Ramos (cell line): ENCODE measurements at regions not wholly inside any gene's neighbourhood (a gene's known extent, or its start where the extent isn't known, plus 50 kb on each side); places are given as distances from the start of the nearest gene placed in this dataset.
"Not testable (repeated sequence)": the region's sequence is repeated elsewhere in the genome, so short reads cannot be mapped to it uniquely, and the experiment has no call there.

ENCODE experiments used
- in situ Hi-C: fragments of 300-500 bp; cut with MboI; formaldehyde crosslinking; loops from one replicate; pipeline ENCODE4 v1.14.3; 2022; ENCODE audit warnings: low sequenced_read_pairs; ENCODE audit not compliant: unreplicated experiment

- in situ Hi-C loops = no loop called here
Observed at GRCh38 chr3:158882445-158882844, 80.6 kb downstream of the MFSD1 start.

DNA sequence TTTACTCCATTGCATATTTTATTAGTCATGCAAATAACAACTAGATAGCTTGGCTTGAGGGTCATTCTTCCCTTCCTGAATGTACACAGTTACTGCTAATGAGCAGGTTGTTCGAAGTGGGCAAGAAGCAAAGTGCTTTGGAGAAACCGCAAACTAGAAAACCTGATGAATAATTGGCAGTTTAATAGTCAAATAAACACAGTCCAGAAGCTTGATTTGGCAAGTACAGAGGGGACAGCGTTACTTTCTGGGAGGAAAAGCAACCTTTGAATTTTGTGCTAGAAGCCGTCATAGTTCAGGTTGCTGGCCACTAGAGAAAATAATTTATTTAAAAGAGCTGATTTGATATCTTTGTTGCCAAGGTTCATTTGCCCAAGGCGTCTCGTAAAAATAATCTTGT is 94.9 kb downstream of the MFSD1 start:
- in situ Hi-C loops = no loop called here

DNA sequence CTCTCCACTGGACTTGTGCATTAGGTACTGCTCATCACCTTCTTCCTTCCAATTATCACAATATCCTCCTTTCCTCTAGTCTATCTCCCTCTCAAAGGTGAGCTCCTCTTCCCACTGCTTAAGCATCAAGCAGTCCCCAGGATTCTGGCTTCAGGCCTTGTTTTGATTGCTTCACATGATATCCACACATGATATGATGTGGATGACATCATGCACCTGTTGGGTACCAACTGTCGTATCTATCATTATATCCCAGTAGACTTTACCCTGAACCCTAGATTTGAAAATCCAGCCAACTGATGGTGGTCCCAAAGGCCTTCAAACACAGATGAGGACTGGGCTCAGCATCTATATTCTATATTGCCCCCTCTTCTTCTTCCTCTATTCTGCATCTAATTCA is 104.9 kb downstream of the MFSD1 start:
- in situ Hi-C loops = no loop called here

DNA sequence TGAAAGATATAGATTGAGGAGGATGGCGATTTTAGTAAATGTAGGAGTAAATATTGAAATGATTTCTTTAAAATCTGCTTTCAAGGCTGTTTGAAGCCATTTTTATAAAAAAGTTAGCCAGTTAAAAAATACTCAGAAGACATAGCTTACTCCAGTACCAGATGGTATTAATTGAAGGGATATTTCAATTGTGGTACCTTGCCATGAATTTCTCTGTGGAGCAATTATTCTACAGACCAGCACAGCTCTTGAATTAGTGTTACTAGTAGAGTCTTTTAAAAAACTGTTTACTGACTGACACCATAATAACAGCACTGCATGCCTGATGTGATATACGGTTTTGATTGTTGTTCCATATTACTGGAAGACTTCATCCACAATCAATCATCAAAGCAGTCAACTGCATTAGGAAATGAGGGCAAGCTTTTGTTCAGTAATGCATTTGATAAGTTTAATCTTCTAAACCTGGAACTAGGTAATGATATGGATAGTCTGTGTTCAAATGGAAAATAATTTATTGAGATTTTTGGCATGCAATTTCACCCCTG is 106.4 kb downstream of the MFSD1 start:
- in situ Hi-C loops = no loop called here

DNA sequence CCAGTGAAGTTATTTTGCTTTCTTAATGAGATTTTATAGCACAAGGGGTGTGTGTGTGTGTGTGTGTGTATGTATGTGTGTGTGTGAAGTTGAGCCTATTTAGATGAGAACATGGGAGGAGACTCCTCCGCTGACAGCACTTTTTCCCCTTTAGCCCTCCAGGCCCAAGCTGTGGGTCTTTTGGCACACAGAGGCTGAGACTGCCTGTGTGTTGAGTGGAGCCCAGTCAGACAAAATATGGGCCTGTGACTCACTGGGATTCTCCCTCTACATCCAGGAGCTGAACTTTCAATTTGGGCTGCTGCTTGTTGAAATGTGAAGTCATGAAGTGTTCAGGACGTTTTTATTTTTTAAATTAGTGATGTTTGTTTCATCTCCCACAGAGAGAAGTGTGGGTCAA is 108.0 kb downstream of the MFSD1 start:
- in situ Hi-C loops = no loop called here

DNA sequence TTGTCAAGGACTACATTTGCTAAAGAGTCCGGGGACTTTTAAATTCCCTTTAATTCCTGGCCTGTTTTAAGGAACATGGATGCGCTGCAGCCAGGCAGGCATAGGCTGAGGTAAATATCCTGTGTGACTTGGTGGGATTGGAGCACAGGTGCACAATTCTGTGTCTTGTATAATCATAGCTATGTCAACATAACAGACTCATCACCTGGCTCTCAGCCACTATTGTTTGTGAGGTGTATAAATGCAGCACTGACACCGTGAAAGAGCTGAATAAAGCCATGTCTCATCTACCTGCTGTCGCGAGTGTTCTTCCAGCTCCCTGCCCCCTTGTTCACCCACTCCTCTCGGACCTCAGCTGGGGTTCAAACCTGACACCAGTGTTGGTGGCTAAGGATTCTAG is 109.7 kb downstream of the MFSD1 start:
- in situ Hi-C loops = no loop called here

DNA sequence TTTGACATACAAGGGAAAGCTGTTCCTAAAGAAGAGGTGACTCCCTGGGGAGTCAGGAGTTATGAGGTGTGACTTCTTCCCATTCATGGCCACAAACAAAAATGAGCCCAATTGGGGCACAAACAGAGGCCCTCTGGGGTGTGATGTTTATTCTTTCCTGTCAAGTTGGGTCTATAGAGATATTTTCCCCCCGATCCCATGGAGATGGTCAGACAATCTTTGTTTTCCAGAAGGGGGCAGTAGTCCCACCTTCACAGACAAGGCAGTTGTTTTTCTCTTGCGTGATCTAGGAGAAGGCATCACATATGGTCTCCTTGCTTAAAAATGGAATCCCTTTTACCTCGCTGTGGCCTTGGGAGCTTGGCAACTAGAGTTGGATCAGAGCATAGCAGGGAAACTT is 110.3 kb downstream of the MFSD1 start:
- in situ Hi-C loops = no loop called here

GRCh38 chr3:158912621-158913020 is 110.8 kb downstream of the MFSD1 start:
- in situ Hi-C loops = no loop called here

DNA sequence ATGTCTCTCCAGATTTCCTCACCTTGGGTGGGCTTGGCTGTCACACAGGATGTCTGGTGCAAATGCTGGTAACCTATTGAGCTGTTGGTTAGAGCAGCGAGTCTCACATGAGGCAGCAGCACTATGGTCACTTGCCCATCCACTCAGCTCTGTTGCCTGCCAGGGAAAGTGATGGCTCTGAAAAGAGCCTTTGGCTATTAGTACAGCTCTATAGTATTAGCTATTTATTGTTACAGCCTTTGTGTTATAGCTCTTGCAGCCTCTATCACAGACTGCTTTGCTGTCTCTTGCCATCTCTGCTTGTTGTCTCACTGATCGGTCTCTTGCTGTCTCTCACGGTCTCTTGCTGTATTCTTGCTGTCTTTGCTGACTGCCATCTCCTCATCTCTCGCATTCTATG is 114.3 kb downstream of the MFSD1 start:
- in situ Hi-C loops = no loop called here

GRCh38 chr3:158918008-158918407 is 116.2 kb downstream of the MFSD1 start:
- in situ Hi-C loops = no loop called here

GRCh38 chr3:158918451-158918850 is 116.6 kb downstream of the MFSD1 start:
- in situ Hi-C loops = no loop called here

DNA sequence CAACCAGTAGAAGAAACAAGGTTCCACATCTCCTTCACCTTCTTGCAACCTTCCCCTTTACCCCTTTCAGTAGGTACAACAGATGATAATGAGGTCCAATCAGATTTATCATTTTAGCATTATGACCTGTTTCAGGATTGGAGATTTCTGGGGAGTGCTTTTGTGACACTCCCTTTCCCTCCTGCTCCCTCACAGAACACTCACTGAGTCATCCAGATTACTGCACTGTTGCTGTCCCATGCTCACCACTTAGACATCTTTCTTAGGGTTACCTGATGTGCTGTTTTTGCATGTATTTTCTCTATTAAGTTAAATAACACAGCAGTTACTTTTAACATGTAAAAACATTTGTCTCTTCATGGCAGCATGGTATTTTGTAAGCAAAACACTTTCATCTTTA is 118.5 kb downstream of the MFSD1 start:
- in situ Hi-C loops = no loop called here

GRCh38 chr3:158925021-158925420 is 123.2 kb downstream of the MFSD1 start:
- in situ Hi-C loops = no loop called here

- in situ Hi-C loops = no loop called here
Observed at GRCh38 chr3:158925828-158926494, 124.1 kb downstream of the MFSD1 start.

DNA sequence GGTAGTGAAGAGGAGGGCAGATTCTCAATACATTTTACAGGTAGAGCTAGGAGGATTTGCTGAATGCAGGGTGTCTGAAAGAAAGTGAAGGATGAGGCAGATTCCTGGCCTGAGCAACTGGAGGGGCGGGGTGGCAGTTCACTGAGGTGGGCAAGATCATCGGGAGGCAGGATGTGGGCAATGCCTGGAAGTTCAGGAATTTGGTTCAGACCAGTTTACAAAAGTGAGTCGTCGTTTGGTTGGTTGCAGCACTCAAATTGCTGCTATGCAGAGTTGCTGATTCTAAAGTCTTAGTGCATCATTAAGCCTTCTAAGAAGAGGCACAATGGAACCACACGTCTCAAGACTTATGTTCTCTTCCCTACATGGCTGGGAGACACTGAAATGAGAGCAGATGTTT is 134.0 kb downstream of the MFSD1 start:
- in situ Hi-C loops = no loop called here

GRCh38 chr3:158936530-158937113 is 134.8 kb downstream of the MFSD1 start:
- in situ Hi-C loops = no loop called here

GRCh38 chr3:158950178-158950901 is 148.5 kb downstream of the MFSD1 start:
- in situ Hi-C loops = no loop called here

DNA sequence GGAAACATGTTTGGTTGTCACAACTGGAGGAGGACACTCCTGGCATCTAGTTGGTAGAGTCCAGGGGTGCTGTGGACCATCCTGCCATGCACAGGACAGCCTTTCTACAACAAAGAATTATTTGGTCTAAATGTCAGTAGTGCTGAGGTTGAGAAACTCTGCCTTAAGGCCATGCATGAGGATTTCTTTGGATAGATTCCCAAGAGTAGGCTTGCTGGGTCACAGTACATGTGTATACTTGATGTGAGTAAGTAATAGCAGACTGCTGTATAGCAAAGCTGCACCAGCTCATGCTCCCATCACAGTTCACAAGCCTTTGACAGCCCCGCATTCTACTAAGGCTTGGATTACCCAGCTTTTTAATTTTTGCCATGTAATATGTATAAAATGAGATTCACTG is 151.3 kb downstream of the MFSD1 start:
- in situ Hi-C loops = no loop called here

GRCh38 chr3:158954420-158954819 is 152.6 kb downstream of the MFSD1 start:
- in situ Hi-C loops = no loop called here

- in situ Hi-C loops = not testable (repeated sequence)
Observed at GRCh38 chr3:158957777-158958176, 155.9 kb downstream of the MFSD1 start.

GRCh38 chr3:158958873-158959272 is 157.0 kb downstream of the MFSD1 start:
- in situ Hi-C loops = no loop called here
